Common myeloid progenitor, CD34-positive (primary cell): ENCODE measurements at regions not wholly inside any gene's neighbourhood (a gene's known extent, or its start where the extent isn't known, plus 50 kb on each side); places are given as distances from the start of the nearest gene placed in this dataset.
"Not testable (repeated sequence)": the region's sequence is repeated elsewhere in the genome, so short reads cannot be mapped to it uniquely, and the experiment has no call there.

Experiments used
- CTCF ChIA-PET: fragments of 350-600 bp; sonication (Branson Sonifier 250); formaldehyde crosslinking; loops from one replicate; lab custom pipeline; 2021; ENCODE audit warnings: antibody characterized with exemption; lab: Charles Lee
- POLR2A ChIA-PET: fragments of 350-600 bp; sonication (Branson Sonifier 250); formaldehyde crosslinking; loops from one replicate; lab custom pipeline; 2021; ENCODE audit warnings: antibody characterized with exemption; lab: Charles Lee
- DNase-seq, 3 donors: peaks; one replicate each; pipeline versions ENCODE4 v3.0.0 to v3.0.0-alpha.2; 2013
- H3K27ac ChIP-seq, 2 experiments: 1 replicate in 1 of 2; 2 replicates in 1 of 2; pipeline ENCODE4 v1.7.0; 2013; ENCODE audit warnings: inconsistent platforms in 2 of 2, low read length in 2 of 2, mild to moderate bottlenecking in 2 of 2, low read depth in 1 of 2, moderate library complexity in 1 of 2; ENCODE audit not compliant: severe bottlenecking in 2 of 2, insufficient read depth in 1 of 2, poor library complexity in 1 of 2
- H3K27me3 ChIP-seq, 5 experiments: replicated peaks in 2 of 5; 1 replicate in 3 of 5; 2 replicates in 2 of 5; pipeline versions ENCODE4 v1.6.1 to v1.7.0; 2013; ENCODE audit warnings: low read length in 4 of 5, mild to moderate bottlenecking in 2 of 5, moderate library complexity in 2 of 5, inconsistent platforms in 1 of 5; ENCODE audit not compliant: insufficient read depth in 5 of 5, control insufficient read depth in 4 of 5
- H3K36me3 ChIP-seq, 4 experiments: 1 replicate in 2 of 4; 2 replicates in 2 of 4; pipeline versions ENCODE4 v1.6.1 to v1.7.0; 2013; ENCODE audit warnings: low read length in 3 of 4, control low read depth in 1 of 4, mild to moderate bottlenecking in 1 of 4; ENCODE audit not compliant: control insufficient read depth in 4 of 4, insufficient read depth in 4 of 4
- H3K4me1 ChIP-seq, 4 experiments: 1 replicate in 3 of 4; 2 replicates in 1 of 4; pipeline versions ENCODE4 v1.6.1 to v1.7.1; 2013; ENCODE audit warnings: low read length in 3 of 4, mild to moderate bottlenecking in 3 of 4, control low read depth in 1 of 4, inconsistent platforms in 1 of 4, moderate library complexity in 1 of 4; ENCODE audit not compliant: control insufficient read depth in 4 of 4, insufficient read depth in 4 of 4; ENCODE audit errors: control extremely low read depth in 1 of 4
- H3K4me3 ChIP-seq, 7 experiments: 1 replicate in 4 of 7; 2 replicates in 3 of 7; pipeline versions ENCODE4 v1.5.1 to v1.7.0; 2013; ENCODE audit warnings: mild to moderate bottlenecking in 7 of 7, low read length in 6 of 7, moderate library complexity in 6 of 7, inconsistent platforms in 2 of 7, low read depth in 2 of 7, control low read depth in 1 of 7; ENCODE audit not compliant: insufficient read depth in 4 of 7, control insufficient read depth in 1 of 7; ENCODE audit errors: extremely low read depth in 1 of 7
- H3K9me3 ChIP-seq, 5 experiments: 1 replicate in 4 of 5; 2 replicates in 1 of 5; pipeline versions ENCODE4 v1.6.1 to v1.7.1; 2013; ENCODE audit warnings: low read length in 4 of 5, mild to moderate bottlenecking in 2 of 5, inconsistent platforms in 1 of 5, low read depth in 1 of 5, moderate library complexity in 1 of 5; ENCODE audit not compliant: control insufficient read depth in 4 of 5, insufficient read depth in 2 of 5; ENCODE audit errors: control extremely low read depth in 1 of 5
- WGBS: methylation state at CpG from one replicate; pipeline ENCODE4 v1.1.5; 2013; ENCODE audit not compliant: insufficient coverage; 5-methylcytosine and 5-hydroxymethylcytosine counted together

DNA sequence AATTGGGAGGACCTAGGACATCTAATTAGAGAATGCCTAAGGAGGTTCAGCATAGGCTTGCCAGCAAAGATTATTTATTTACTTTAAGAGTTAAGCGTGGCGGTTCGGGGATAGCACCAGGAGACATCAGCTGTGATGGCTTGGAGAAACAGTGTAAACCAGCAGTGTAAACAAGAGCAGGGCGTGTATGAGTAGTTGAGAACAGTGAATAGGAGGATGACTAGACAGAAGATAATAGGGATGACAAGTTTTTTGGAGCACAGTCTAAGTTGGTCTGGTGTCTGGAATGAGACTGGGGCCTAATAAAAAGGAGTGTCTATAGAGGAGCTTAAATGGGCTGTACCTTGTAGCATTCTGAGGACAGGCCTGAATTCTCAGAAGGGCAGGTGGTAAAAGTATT, 338.4 kb upstream of the HTR1E start:
- H3K27ac ChIP-seq, H3K9me3 ChIP-seq, H3K36me3 ChIP-seq, CTCF ChIA-PET, H3K4me3 ChIP-seq, H3K4me1 ChIP-seq, H3K27me3 ChIP-seq, POLR2A ChIA-PET, DNase-seq: not testable (repeated sequence)
- 98% methylated on average over 4 of the region's 4 CpGs for WGBS

- 44% methylated on average over 3 of the region's 3 CpGs for WGBS
- Histone ChIP-seq H3K27me3 (no peaks in the 10 kb centered on the region), H3K9me3 (no peaks in the 10 kb centered on the region), H3K36me3 (no peaks in the 10 kb centered on the region), H3K27ac (no peak overlapping the region), H3K4me1 (no peaks in the 10 kb centered on the region), H3K4me3 (no peak overlapping the region)
- no peak for DNase-seq
- ChIA-PET POLR2A (no interaction called here), CTCF (no interaction called here)
Measured at GRCh38 chr6:86595641-86596040, 341.7 kb upstream of the HTR1E start.

DNA sequence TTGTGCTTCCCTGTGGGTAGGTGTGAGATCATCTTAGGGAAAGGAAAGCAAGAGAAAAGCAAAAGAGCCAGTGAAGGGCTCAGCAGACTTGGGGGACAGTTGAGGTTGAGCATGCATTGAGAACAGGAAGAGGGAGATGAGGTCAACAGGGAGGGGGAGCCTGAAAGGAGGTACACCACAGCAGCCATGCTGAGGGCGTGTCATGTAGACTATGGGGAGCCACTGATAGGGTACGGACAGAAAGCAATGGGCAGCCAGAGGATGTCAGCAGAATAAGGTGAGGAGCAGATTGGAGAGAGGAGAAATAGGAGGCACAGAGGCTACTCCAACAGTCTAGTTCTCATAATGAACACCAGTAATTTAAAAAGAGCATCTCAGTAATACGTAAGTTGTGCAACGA, 351.1 kb upstream of the HTR1E start:
- no peak for DNase-seq
- no peak overlapping the region for H3K27ac ChIP-seq
- POLR2A ChIA-PET, result no interaction called here
- CTCF ChIA-PET, result no interaction called here
- no peak overlapping the region for H3K4me3 ChIP-seq
- H3K4me1 ChIP-seq, result no peaks in the 10 kb centered on the region
- H3K9me3 ChIP-seq, result peaks cover 0 to 18% (median 10%) of the 10 kb centered on the region in 5 experiments
- no peaks in the 10 kb centered on the region for H3K36me3 ChIP-seq
- H3K27me3 ChIP-seq, result no peaks in the 10 kb centered on the region
- WGBS, result 100% methylated on average over 3 of the region's 4 CpGs

DNA sequence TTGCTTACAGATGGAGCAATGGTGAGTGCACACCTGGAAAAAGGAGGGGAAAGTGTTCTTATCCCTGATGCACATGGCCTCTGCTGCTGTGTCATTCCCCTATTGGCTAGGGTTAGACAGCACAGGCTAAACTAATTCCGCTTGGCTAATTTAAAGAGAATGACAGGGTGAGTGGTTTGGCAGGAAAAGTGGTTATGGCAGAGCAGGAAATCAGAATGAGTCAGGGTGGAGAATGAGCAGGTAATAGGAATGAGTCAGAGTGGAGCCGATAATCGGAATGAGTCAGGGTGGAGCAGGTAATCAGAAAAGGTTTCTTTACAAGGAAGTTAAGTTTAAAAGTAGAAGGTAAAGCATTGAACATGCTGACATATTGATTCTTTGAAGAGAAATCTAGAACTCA, 355.5 kb upstream of the HTR1E start:
- WGBS, result 67% methylated on average over 3 of the region's 3 CpGs
- no peak for DNase-seq
- POLR2A ChIA-PET, result no interaction called here

DNA sequence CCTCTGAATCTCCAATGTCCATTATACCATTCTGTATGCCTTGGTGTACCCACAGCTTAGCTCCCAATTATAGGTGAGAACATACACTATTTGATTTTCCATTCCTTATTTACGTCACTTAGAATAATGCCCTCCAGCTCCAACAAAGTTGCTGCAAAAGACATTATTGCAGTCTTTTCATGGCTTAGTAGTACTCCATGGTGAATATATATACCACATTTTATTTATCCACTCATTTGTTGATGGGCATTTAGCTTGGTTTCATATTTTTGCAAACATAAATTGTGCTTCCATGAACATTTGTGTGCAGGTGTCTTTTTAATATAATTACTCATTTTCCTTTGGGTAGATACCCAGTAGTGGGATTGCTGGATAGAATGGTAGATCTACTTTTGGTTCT, 374.1 kb upstream of the HTR1E start:
- Histone ChIP-seq H3K4me3 (no peak overlapping the region), H3K36me3 (no peaks in the 10 kb centered on the region), H3K4me1 (no peaks in the 10 kb centered on the region), H3K9me3 (peaks cover 0 to 2% (median 0%) of the 10 kb centered on the region in 5 experiments), H3K27me3 (no peaks in the 10 kb centered on the region), H3K27ac (no peak overlapping the region)
- ChIA-PET POLR2A (no interaction called here), CTCF (interaction anchor here (0.6 kb wide), 1 partner anchor 357 kb away, joined by 3 read pairs; no protein-coding TSS in a partner anchor)
- no peak for DNase-seq
- no CpG with 5 or more reads among the region's 1 CpG for WGBS

More for the DNA sequence above, 355.5 kb upstream of the HTR1E start:
- no peak overlapping the region for H3K4me3 ChIP-seq
- CTCF ChIA-PET, result no interaction called here
- H3K27me3 ChIP-seq, result no peaks in the 10 kb centered on the region
- H3K27ac ChIP-seq, result no peak overlapping the region
- no peaks in the 10 kb centered on the region for H3K4me1 ChIP-seq
- H3K36me3 ChIP-seq, result no peaks in the 10 kb centered on the region
- peaks cover 0 to 18% (median 10%) of the 10 kb centered on the region in 5 experiments for H3K9me3 ChIP-seq

DNA sequence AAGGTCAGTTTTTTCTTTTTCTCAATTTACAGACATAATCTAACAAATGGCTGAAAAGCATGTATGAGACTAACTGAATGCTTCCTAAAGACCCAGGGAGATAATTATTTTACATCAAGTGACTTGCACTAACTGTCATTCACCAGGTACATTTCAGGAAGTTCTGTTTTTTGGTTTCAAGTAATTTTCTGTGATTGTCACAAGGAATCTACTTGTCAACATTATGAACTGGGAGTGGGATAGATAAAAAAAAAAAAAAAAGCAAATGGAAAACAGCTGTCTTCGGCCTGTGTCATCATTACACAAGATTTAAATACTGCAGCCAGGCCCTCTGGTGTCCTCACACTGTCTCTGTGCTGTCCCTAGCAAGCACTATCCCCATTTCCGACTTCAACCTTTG, 379.0 kb upstream of the HTR1E start:
- Histone ChIP-seq H3K36me3 (no peaks in the 10 kb centered on the region), H3K27ac (no peak overlapping the region), H3K4me1 (no peaks in the 10 kb centered on the region), H3K4me3 (no peak overlapping the region), H3K27me3 (no peaks in the 10 kb centered on the region), H3K9me3 (no peaks in the 10 kb centered on the region)
- ChIA-PET CTCF (no interaction called here), POLR2A (no interaction called here)
- no peak for DNase-seq
- 83% methylated on average over 2 of the region's 2 CpGs for WGBS

DNA sequence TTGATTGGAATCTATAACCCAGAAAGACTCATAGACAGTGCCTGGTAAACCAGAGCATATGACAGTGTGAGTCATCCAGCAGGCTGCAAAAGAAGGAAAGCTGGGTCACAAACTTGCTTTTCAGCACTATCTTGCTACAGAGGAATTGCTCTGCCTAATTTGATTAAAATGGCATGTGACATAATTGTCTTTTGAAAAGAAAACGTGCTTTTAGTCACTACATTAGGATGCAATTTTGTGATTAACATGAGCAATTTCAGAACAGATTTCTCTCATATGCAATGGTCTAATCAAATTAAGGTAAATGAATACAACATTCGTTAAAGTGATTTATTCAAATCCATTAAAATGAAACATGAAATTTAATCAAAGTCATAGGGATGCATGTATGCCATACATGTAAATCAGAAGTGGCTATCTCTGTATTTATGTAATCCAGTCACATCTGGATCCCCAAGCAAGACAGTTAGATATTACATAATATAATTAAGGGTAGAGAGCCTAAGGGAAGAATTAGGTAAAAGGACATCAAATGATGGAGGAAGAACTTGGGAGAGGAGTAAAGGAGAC, 400.0 kb upstream of the HTR1E start:
- CTCF ChIA-PET, result no interaction called here
- Histone ChIP-seq H3K36me3 (no peaks in the 10 kb centered on the region), H3K9me3 (no peaks in the 10 kb centered on the region), H3K4me3 (no peak overlapping the region), H3K4me1 (no peaks in the 10 kb centered on the region), H3K27ac (no peak overlapping the region), H3K27me3 (no peaks in the 10 kb centered on the region)
- no CpG with 5 or more reads among the region's 2 CpGs for WGBS
- POLR2A ChIA-PET, result no interaction called here
- DNase-seq, result no peak
